SK-N-SH treated with all-trans-retinoic acid at 6 μM for 48 hours (cell line): ENCODE measurements at regions not wholly inside any gene's neighbourhood (a gene's known extent, or its start where the extent isn't known, plus 50 kb on each side); places are given as distances from the start of the nearest gene placed in this dataset.
A peak's percentile ranks its signal among the peaks of the same experiment; 100 is the strongest.

Experiments used
- ATAC-seq: fragments of 200-7000 bp; cut with Tn5 transposase; 3 replicates; pipeline ENCODE4 v1.9.1; 2020; ENCODE audit warnings: mild to moderate bottlenecking, moderate library complexity
- ARNTL ChIP-seq: fragments of 450-650 bp; formaldehyde crosslinking; IDR thresholded peaks from 2 replicates; pipeline ENCODE4 v1.5.0; 2020; ENCODE audit warnings: low read depth, mild to moderate bottlenecking, moderate library complexity, borderline replicate concordance
- BACH2 ChIP-seq: fragments of 250-450 bp; sonication (Bioruptor Pico); IDR thresholded peaks from 2 replicates; pipeline ENCODE4 v1.9.0; 2021; ENCODE audit warnings: mild to moderate bottlenecking, borderline replicate concordance
- CSDC2 ChIP-seq: fragments of 250-450 bp; sonication (Bioruptor Pico); IDR thresholded peaks from 2 replicates; pipeline ENCODE4 v1.5.0; 2020; ENCODE audit warnings: mild to moderate bottlenecking, moderate library complexity
- GLIS3 ChIP-seq: fragments of 250-450 bp; sonication (Bioruptor Pico); IDR thresholded peaks from 2 replicates; pipeline ENCODE4 v1.5.0; 2020; ENCODE audit warnings: mild to moderate bottlenecking, moderate library complexity
- ISL1 ChIP-seq: fragments of 250-450 bp; sonication (Bioruptor Pico); IDR thresholded peaks from 2 replicates; pipeline ENCODE4 v2.1.2; 2022; ENCODE audit warnings: mild to moderate bottlenecking, moderate library complexity
- OSR1 ChIP-seq: fragments of 250-450 bp; sonication (Bioruptor Pico); IDR thresholded peaks from 2 replicates; pipeline ENCODE4 v1.8.0; 2022; ENCODE audit warnings: moderate library complexity, mild to moderate bottlenecking, inconsistent platforms
- PPARA ChIP-seq: fragments of 250-450 bp; sonication (Bioruptor Pico); IDR thresholded peaks from 2 replicates; pipeline ENCODE4 v1.5.0; 2020; ENCODE audit warnings: mild to moderate bottlenecking, borderline replicate concordance
- SNAI2 ChIP-seq: fragments of 250-450 bp; sonication (Bioruptor Pico); IDR thresholded peaks from 2 replicates; pipeline ENCODE4 v1.5.0; 2020; ENCODE audit warnings: mild to moderate bottlenecking, moderate library complexity
- TCF4 ChIP-seq: fragments of 250-450 bp; sonication (Bioruptor Pico); IDR thresholded peaks from 2 replicates; pipeline ENCODE4 v1.8.0; 2021; ENCODE audit warnings: mild to moderate bottlenecking, moderate library complexity, borderline replicate concordance
- TOX ChIP-seq: fragments of 250-450 bp; sonication (Bioruptor Pico); IDR thresholded peaks from 2 replicates; pipeline ENCODE4 v1.8.0; 2021; ENCODE audit warnings: mild to moderate bottlenecking, moderate library complexity, borderline replicate concordance
- ZC3H10 ChIP-seq: fragments of 250-450 bp; sonication (Bioruptor Pico); IDR thresholded peaks from 2 replicates; pipeline ENCODE4 v1.5.1; 2021; ENCODE audit warnings: mild to moderate bottlenecking, moderate library complexity
- ZFP3 ChIP-seq: fragments of 250-450 bp; sonication (Bioruptor Pico); IDR thresholded peaks from 2 replicates; pipeline ENCODE4 v1.5.0; 2020; ENCODE audit warnings: mild to moderate bottlenecking, moderate library complexity
- ZNF565 ChIP-seq: fragments of 450-650 bp; formaldehyde crosslinking; conservative IDR thresholded peaks from 2 replicates; pipeline ENCODE4 v1.5.0; 2020; ENCODE audit warnings: low read depth, mild to moderate bottlenecking, moderate library complexity
- ZNF70 ChIP-seq: fragments of 450-650 bp; formaldehyde crosslinking; IDR thresholded peaks from 2 replicates; pipeline ENCODE4 v1.5.0; 2020; ENCODE audit warnings: mild to moderate bottlenecking, moderate library complexity
- TF ChIP-seq, protein P1 (sequence below): fragments of 250-450 bp; sonication (Bioruptor Pico); IDR thresholded peaks from 2 replicates; pipeline ENCODE4 v1.5.1; 2020; ENCODE audit warnings: low read depth, mild to moderate bottlenecking, moderate library complexity
- TF ChIP-seq, protein P2 (sequence below): fragments of 250-450 bp; sonication (Bioruptor Pico); IDR thresholded peaks from 2 replicates; pipeline ENCODE4 v1.5.0; 2020; ENCODE audit warnings: mild to moderate bottlenecking, moderate library complexity
- TF ChIP-seq, protein P3 (sequence below): fragments of 250-450 bp; sonication (Bioruptor Pico); IDR thresholded peaks from 2 replicates; pipeline ENCODE4 v1.8.0; 2020; ENCODE audit warnings: mild to moderate bottlenecking, moderate library complexity, borderline replicate concordance
- TF ChIP-seq, protein P4 (sequence below): fragments of 250-450 bp; sonication (Bioruptor Pico); IDR thresholded peaks from 2 replicates; pipeline ENCODE4 v1.8.0; 2021; ENCODE audit warnings: low read depth, mild to moderate bottlenecking, moderate library complexity, borderline replicate concordance

DNA sequence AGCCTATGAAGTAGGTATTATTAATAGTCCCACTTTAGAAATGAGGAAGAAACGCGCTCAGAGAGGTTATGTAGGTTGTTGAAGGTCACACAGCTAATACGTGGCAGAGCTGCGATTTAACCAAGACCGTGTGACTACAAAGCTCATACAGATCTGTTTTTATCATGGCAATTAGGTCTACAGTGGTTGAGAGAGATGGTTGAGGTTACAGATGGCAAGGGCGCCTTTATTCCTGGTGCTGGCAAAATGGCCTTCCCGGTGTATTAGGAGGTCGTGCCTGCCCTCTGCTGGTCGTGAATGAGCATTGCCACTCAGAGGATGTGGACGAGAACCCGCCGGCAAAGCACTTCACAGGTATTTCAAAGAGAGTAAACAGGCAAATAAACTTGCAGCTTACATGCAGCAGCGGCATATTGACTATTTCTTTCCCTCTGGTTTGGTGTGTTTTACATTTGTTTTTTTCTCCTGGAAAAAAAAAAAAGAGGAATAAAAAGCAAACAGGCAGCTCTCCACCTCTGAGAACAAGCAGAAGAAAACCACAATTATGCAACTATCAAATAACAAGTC lies 65.3 kb upstream of the EGFLAM start:
- TF ChIP-seq, protein P1, sequence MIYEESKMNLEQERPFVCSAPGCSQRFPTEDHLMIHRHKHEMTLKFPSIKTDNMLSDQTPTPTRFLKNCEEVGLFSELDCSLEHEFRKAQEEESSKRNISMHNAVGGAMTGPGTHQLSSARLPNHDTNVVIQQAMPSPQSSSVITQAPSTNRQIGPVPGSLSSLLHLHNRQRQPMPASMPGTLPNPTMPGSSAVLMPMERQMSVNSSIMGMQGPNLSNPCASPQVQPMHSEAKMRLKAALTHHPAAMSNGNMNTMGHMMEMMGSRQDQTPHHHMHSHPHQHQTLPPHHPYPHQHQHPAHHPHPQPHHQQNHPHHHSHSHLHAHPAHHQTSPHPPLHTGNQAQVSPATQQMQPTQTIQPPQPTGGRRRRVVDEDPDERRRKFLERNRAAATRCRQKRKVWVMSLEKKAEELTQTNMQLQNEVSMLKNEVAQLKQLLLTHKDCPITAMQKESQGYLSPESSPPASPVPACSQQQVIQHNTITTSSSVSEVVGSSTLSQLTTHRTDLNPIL: no peak
- TF ChIP-seq ZNF565 (CRISPR knock-in tag) (no peak), OSR1 (CRISPR knock-in tag) (no peak), ISL1 (CRISPR knock-in tag) (no peak), BACH2 (CRISPR knock-in tag) (no peak), TOX (CRISPR knock-in tag) (no peak), SNAI2 (no peak)
- TF ChIP-seq, protein P2, sequence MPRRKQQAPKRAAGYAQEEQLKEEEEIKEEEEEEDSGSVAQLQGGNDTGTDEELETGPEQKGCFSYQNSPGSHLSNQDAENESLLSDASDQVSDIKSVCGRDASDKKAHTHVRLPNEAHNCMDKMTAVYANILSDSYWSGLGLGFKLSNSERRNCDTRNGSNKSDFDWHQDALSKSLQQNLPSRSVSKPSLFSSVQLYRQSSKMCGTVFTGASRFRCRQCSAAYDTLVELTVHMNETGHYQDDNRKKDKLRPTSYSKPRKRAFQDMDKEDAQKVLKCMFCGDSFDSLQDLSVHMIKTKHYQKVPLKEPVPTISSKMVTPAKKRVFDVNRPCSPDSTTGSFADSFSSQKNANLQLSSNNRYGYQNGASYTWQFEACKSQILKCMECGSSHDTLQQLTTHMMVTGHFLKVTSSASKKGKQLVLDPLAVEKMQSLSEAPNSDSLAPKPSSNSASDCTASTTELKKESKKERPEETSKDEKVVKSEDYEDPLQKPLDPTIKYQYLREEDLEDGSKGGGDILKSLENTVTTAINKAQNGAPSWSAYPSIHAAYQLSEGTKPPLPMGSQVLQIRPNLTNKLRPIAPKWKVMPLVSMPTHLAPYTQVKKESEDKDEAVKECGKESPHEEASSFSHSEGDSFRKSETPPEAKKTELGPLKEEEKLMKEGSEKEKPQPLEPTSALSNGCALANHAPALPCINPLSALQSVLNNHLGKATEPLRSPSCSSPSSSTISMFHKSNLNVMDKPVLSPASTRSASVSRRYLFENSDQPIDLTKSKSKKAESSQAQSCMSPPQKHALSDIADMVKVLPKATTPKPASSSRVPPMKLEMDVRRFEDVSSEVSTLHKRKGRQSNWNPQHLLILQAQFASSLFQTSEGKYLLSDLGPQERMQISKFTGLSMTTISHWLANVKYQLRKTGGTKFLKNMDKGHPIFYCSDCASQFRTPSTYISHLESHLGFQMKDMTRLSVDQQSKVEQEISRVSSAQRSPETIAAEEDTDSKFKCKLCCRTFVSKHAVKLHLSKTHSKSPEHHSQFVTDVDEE (CRISPR knock-in tag): no peak
- TF ChIP-seq, all 23 proteins: peak for 0
- peak; percentile 92 for ATAC-seq

- no peak for TF ChIP-seq BACH2 (CRISPR knock-in tag)
- TF ChIP-seq, protein P3, sequence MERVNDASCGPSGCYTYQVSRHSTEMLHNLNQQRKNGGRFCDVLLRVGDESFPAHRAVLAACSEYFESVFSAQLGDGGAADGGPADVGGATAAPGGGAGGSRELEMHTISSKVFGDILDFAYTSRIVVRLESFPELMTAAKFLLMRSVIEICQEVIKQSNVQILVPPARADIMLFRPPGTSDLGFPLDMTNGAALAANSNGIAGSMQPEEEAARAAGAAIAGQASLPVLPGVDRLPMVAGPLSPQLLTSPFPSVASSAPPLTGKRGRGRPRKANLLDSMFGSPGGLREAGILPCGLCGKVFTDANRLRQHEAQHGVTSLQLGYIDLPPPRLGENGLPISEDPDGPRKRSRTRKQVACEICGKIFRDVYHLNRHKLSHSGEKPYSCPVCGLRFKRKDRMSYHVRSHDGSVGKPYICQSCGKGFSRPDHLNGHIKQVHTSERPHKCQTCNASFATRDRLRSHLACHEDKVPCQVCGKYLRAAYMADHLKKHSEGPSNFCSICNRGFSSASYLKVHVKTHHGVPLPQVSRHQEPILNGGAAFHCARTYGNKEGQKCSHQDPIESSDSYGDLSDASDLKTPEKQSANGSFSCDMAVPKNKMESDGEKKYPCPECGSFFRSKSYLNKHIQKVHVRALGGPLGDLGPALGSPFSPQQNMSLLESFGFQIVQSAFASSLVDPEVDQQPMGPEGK (CRISPR knock-in tag): no peak
- no peak for TF ChIP-seq PPARA (CRISPR knock-in tag)
- TF ChIP-seq CSDC2 (CRISPR knock-in tag): no peak
- TF ChIP-seq, protein P2 (CRISPR knock-in tag): no peak
- no peak for TF ChIP-seq ZFP3 (CRISPR knock-in tag)
- TF ChIP-seq, protein P1: no peak
- no peak for TF ChIP-seq ZNF70 (CRISPR knock-in tag)
- no peak for TF ChIP-seq TCF4
- TF ChIP-seq TOX (CRISPR knock-in tag): no peak
- no peak for TF ChIP-seq GLIS3 (CRISPR knock-in tag)
- TF ChIP-seq, protein P4, sequence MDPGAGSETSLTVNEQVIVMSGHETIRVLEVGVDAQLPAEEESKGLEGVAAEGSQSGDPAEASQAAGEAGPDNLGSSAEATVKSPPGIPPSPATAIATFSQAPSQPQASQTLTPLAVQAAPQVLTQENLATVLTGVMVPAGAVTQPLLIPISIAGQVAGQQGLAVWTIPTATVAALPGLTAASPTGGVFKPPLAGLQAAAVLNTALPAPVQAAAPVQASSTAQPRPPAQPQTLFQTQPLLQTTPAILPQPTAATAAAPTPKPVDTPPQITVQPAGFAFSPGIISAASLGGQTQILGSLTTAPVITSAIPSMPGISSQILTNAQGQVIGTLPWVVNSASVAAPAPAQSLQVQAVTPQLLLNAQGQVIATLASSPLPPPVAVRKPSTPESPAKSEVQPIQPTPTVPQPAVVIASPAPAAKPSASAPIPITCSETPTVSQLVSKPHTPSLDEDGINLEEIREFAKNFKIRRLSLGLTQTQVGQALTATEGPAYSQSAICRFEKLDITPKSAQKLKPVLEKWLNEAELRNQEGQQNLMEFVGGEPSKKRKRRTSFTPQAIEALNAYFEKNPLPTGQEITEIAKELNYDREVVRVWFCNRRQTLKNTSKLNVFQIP (CRISPR knock-in tag): no peak
- TF ChIP-seq ARNTL (CRISPR knock-in tag): no peak
- TF ChIP-seq SNAI2: no peak
- TF ChIP-seq ZC3H10 (CRISPR knock-in tag): no peak
- no peak for ATAC-seq
Measured at GRCh38 chr5:38191693-38192092, 66.7 kb upstream of the EGFLAM start.
